ENCODE measurements at regions not wholly inside any gene's neighbourhood (a gene's known extent, or its start where the extent isn't known, plus 50 kb on each side); places are given as distances from the start of the nearest gene placed in this dataset.

GRCh38 chr13:70844391-70845108 is 736.3 kb upstream of the KLHL1 start:
- ATAC-seq (replicated peaks in 1 of 4), result no peak
- H3K27ac ChIP-seq (ENCODE audit: low read length), result no peak overlapping the region
- no peaks in the 10 kb centered on the region for H3K36me3 Mint-ChIP-seq
- H3K4me3 ChIP-seq (ENCODE audit: control insufficient read depth in 1 of 2, extremely low read depth in 1 of 2, low read length in 1 of 2), result no peak overlapping the region
- no peaks in the 10 kb centered on the region for H3K27me3 ChIP-seq (replicated peaks in 1 of 2; ENCODE audit: control insufficient read depth in 2 of 2, extremely low read depth in 1 of 2, insufficient read depth in 2 of 2, low read length in 1 of 2)
- H3K4me3 Mint-ChIP-seq, result no peak overlapping the region
- no peak overlapping the region for H3K27ac Mint-ChIP-seq
- ChIA-PET CTCF (interaction anchor here in 1 of 2 donors (0.5 kb wide), 1 partner anchor 30 kb away, joined by 4 read pairs; no protein-coding TSS in a partner anchor), POLR2A (no interaction called here)
- no peak for DNase-seq
- no peaks in the 10 kb centered on the region for H3K36me3 ChIP-seq (ENCODE audit: control insufficient read depth in 2 of 2, extremely low read depth in 1 of 2, insufficient read depth in 1 of 2, low read length in 1 of 2)
- WGBS (ENCODE audit: insufficient coverage), result 81% methylated on average over 6 of the region's 7 CpGs
- no peaks in the 10 kb centered on the region for H3K4me1 ChIP-seq (ENCODE audit: control insufficient read depth in 1 of 2, extremely low read depth in 1 of 2, insufficient read depth in 2 of 2, low read length in 2 of 2)
- no peaks in the 10 kb centered on the region for H3K9me3 ChIP-seq
- no peaks in the 10 kb centered on the region for H3K4me1 Mint-ChIP-seq
- H3K9me3 Mint-ChIP-seq, result peaks cover 7 to 18% (median 7%) of the 10 kb centered on the region in 3 donors
- no peaks in the 10 kb centered on the region for H3K27me3 Mint-ChIP-seq

- H3K4me3 ChIP-seq (ENCODE audit: control insufficient read depth in 1 of 2, extremely low read depth in 1 of 2, low read length in 1 of 2), result no peak overlapping the region
- 86% methylated on average over 4 of the region's 5 CpGs for WGBS (ENCODE audit: insufficient coverage)
- CTCF ChIA-PET, result no interaction called here
- no peaks in the 10 kb centered on the region for H3K4me1 ChIP-seq (ENCODE audit: control insufficient read depth in 1 of 2, extremely low read depth in 1 of 2, insufficient read depth in 2 of 2, low read length in 2 of 2)
- no peaks in the 10 kb centered on the region for H3K36me3 Mint-ChIP-seq
- no peak overlapping the region for H3K27ac ChIP-seq (ENCODE audit: low read length)
- POLR2A ChIA-PET, result no interaction called here
- H3K9me3 ChIP-seq, result no peaks in the 10 kb centered on the region
- ATAC-seq (replicated peaks in 1 of 4), result no peak
- no peak for DNase-seq
- no peaks in the 10 kb centered on the region for H3K4me1 Mint-ChIP-seq
- H3K4me3 Mint-ChIP-seq, result no peak overlapping the region
- no peaks in the 10 kb centered on the region for H3K27me3 Mint-ChIP-seq
- no peaks in the 10 kb centered on the region for H3K27me3 ChIP-seq (replicated peaks in 1 of 2; ENCODE audit: control insufficient read depth in 2 of 2, extremely low read depth in 1 of 2, insufficient read depth in 2 of 2, low read length in 1 of 2)
- H3K9me3 Mint-ChIP-seq, result peaks cover 7 to 23% (median 7%) of the 10 kb centered on the region in 3 donors
- no peak overlapping the region for H3K27ac Mint-ChIP-seq
- no peaks in the 10 kb centered on the region for H3K36me3 ChIP-seq (ENCODE audit: control insufficient read depth in 2 of 2, extremely low read depth in 1 of 2, insufficient read depth in 1 of 2, low read length in 1 of 2)
Measured at GRCh38 chr13:70842062-70842644, 733.9 kb upstream of the KLHL1 start.

GRCh38 chr13:70841240-70842061 is 733.2 kb upstream of the KLHL1 start:
- Mint-ChIP-seq H3K36me3 (no peaks in the 10 kb centered on the region), H3K4me1 (no peaks in the 10 kb centered on the region), H3K4me3 (no peak overlapping the region), H3K27ac (no peak overlapping the region), H3K9me3 (peaks cover 6 to 18% (median 7%) of the 10 kb centered on the region in 3 donors), H3K27me3 (no peaks in the 10 kb centered on the region)
- no peaks in the 10 kb centered on the region for H3K36me3 ChIP-seq (ENCODE audit: control insufficient read depth in 2 of 2, extremely low read depth in 1 of 2, insufficient read depth in 1 of 2, low read length in 1 of 2)
- no peak overlapping the region for H3K27ac ChIP-seq (ENCODE audit: low read length)
- no peaks in the 10 kb centered on the region for H3K9me3 ChIP-seq
- ATAC-seq (replicated peaks in 1 of 4), result no peak
- CTCF ChIA-PET, result no interaction called here
- POLR2A ChIA-PET, result no interaction called here
- H3K4me3 ChIP-seq (ENCODE audit: control insufficient read depth in 1 of 2, extremely low read depth in 1 of 2, low read length in 1 of 2), result no peak overlapping the region
- H3K27me3 ChIP-seq (replicated peaks in 1 of 2; ENCODE audit: control insufficient read depth in 2 of 2, extremely low read depth in 1 of 2, insufficient read depth in 2 of 2, low read length in 1 of 2), result no peaks in the 10 kb centered on the region
- no peaks in the 10 kb centered on the region for H3K4me1 ChIP-seq (ENCODE audit: control insufficient read depth in 1 of 2, extremely low read depth in 1 of 2, insufficient read depth in 2 of 2, low read length in 2 of 2)
- 93% methylated on average over 8 of the region's 12 CpGs for WGBS (ENCODE audit: insufficient coverage)
- DNase-seq, result no peak

GRCh38 chr13:70835371-70835770 is 727.1 kb upstream of the KLHL1 start:
- no peak for ATAC-seq (replicated peaks in 1 of 4)
- H3K4me1 ChIP-seq (ENCODE audit: control insufficient read depth in 1 of 2, extremely low read depth in 1 of 2, insufficient read depth in 2 of 2, low read length in 2 of 2), result no peaks in the 10 kb centered on the region
- no peak for DNase-seq
- H3K27ac ChIP-seq (ENCODE audit: low read length), result no peak overlapping the region
- POLR2A ChIA-PET, result no interaction called here
- CTCF ChIA-PET, result interaction anchor here in 1 of 2 donors (0.6 kb wide), 1 partner anchor 37 kb away, joined by 3 read pairs; no protein-coding TSS in a partner anchor
- Mint-ChIP-seq H3K36me3 (no peaks in the 10 kb centered on the region), H3K27me3 (no peaks in the 10 kb centered on the region), H3K4me1 (no peaks in the 10 kb centered on the region), H3K27ac (no peak overlapping the region), H3K9me3 (peaks cover 2 to 11% (median 7%) of the 10 kb centered on the region in 3 donors), H3K4me3 (no peak overlapping the region)
- H3K36me3 ChIP-seq (ENCODE audit: control insufficient read depth in 2 of 2, extremely low read depth in 1 of 2, insufficient read depth in 1 of 2, low read length in 1 of 2), result no peaks in the 10 kb centered on the region
- no CpG with 5 or more reads among the region's 1 CpG for WGBS (ENCODE audit: insufficient coverage)
- H3K4me3 ChIP-seq (ENCODE audit: control insufficient read depth in 1 of 2, extremely low read depth in 1 of 2, low read length in 1 of 2), result no peak overlapping the region
- no peaks in the 10 kb centered on the region for H3K9me3 ChIP-seq
- H3K27me3 ChIP-seq (replicated peaks in 1 of 2; ENCODE audit: control insufficient read depth in 2 of 2, extremely low read depth in 1 of 2, insufficient read depth in 2 of 2, low read length in 1 of 2), result no peaks in the 10 kb centered on the region

GRCh38 chr13:70829748-70830147 is 721.5 kb upstream of the KLHL1 start:
- Histone ChIP-seq H3K27me3 (replicated peaks in 1 of 2; ENCODE audit: control insufficient read depth in 2 of 2, extremely low read depth in 1 of 2, insufficient read depth in 2 of 2, low read length in 1 of 2) (no peaks in the 10 kb centered on the region), H3K4me1 (ENCODE audit: control insufficient read depth in 1 of 2, extremely low read depth in 1 of 2, insufficient read depth in 2 of 2, low read length in 2 of 2) (no peaks in the 10 kb centered on the region), H3K27ac (ENCODE audit: low read length) (no peak overlapping the region), H3K9me3 (no peaks in the 10 kb centered on the region), H3K4me3 (ENCODE audit: control insufficient read depth in 1 of 2, extremely low read depth in 1 of 2, low read length in 1 of 2) (no peak overlapping the region), H3K36me3 (ENCODE audit: control insufficient read depth in 2 of 2, extremely low read depth in 1 of 2, insufficient read depth in 1 of 2, low read length in 1 of 2) (no peaks in the 10 kb centered on the region)
- DNase-seq (no peak), ATAC-seq (replicated peaks in 1 of 4) (no peak)
- CTCF ChIA-PET, result interaction anchor here in 1 of 2 donors (0.7 kb wide), 1 partner anchor 1322 kb away, joined by 3 read pairs; no protein-coding TSS in a partner anchor
- Mint-ChIP-seq H3K9me3 (peaks cover 0 to 20% (median 2%) of the 10 kb centered on the region in 3 donors), H3K27ac (no peak overlapping the region), H3K4me3 (no peak overlapping the region), H3K36me3 (no peaks in the 10 kb centered on the region), H3K27me3 (no peaks in the 10 kb centered on the region), H3K4me1 (no peaks in the 10 kb centered on the region)
- no CpG with 5 or more reads among the region's 4 CpGs for WGBS (ENCODE audit: insufficient coverage)
- POLR2A ChIA-PET, result no interaction called here

- Mint-ChIP-seq H3K27me3 (no peaks in the 10 kb centered on the region), H3K27ac (no peak overlapping the region), H3K36me3 (no peaks in the 10 kb centered on the region), H3K4me1 (no peaks in the 10 kb centered on the region), H3K9me3 (peaks cover 3 to 15% (median 9%) of the 10 kb centered on the region in 3 donors), H3K4me3 (no peak overlapping the region)
- Histone ChIP-seq H3K9me3 (no peaks in the 10 kb centered on the region), H3K4me1 (ENCODE audit: control insufficient read depth in 1 of 2, extremely low read depth in 1 of 2, insufficient read depth in 2 of 2, low read length in 2 of 2) (no peaks in the 10 kb centered on the region), H3K27me3 (replicated peaks in 1 of 2; ENCODE audit: control insufficient read depth in 2 of 2, extremely low read depth in 1 of 2, insufficient read depth in 2 of 2, low read length in 1 of 2) (no peaks in the 10 kb centered on the region), H3K36me3 (ENCODE audit: control insufficient read depth in 2 of 2, extremely low read depth in 1 of 2, insufficient read depth in 1 of 2, low read length in 1 of 2) (no peaks in the 10 kb centered on the region), H3K4me3 (ENCODE audit: control insufficient read depth in 1 of 2, extremely low read depth in 1 of 2, low read length in 1 of 2) (no peak overlapping the region), H3K27ac (ENCODE audit: low read length) (no peak overlapping the region)
- ATAC-seq (replicated peaks in 1 of 4) (no peak), DNase-seq (no peak)
- POLR2A ChIA-PET, result no interaction called here
- no CpG with 5 or more reads among the region's 2 CpGs for WGBS (ENCODE audit: insufficient coverage)
- CTCF ChIA-PET, result no interaction called here
Measured at GRCh38 chr13:70817576-70817975, 709.3 kb upstream of the KLHL1 start.
